Activated CD4-positive, alpha-beta T cell treated with anti-CD3 and anti-CD28 coated beads, Interleukin-2, amount 10 ng/mL, durations not matched to agents 24 days and 14 days (primary cell): ENCODE measurements at regions not wholly inside any gene's neighbourhood (a gene's known extent, or its start where the extent isn't known, plus 50 kb on each side); places are given as distances from the start of the nearest gene placed in this dataset.

ENCODE experiments used
- DNase-seq: peaks from one replicate; pipeline ENCODE4 v3.0.0; 2022
- H3K27ac Mint-ChIP-seq: one replicate; pipeline ENCODE4 v1.8.0; 2022; ENCODE audit warnings: mild to moderate bottlenecking, mixed read lengths
- H3K27me3 Mint-ChIP-seq: one replicate; pipeline ENCODE4 v1.8.0; 2022; ENCODE audit warnings: mixed read lengths
- H3K36me3 Mint-ChIP-seq: one replicate; pipeline ENCODE4 v1.8.0; 2022; ENCODE audit warnings: low read depth, mild to moderate bottlenecking, mixed read lengths
- H3K4me1 Mint-ChIP-seq: one replicate; pipeline ENCODE4 v1.8.0; 2021; ENCODE audit warnings: mixed read lengths
- H3K4me3 Mint-ChIP-seq: one replicate; pipeline ENCODE4 v1.8.0; 2022; ENCODE audit warnings: mild to moderate bottlenecking, moderate library complexity, mixed read lengths
- H3K9me3 Mint-ChIP-seq: one replicate; pipeline ENCODE4 v1.8.0; 2021; ENCODE audit warnings: mixed read lengths
- intact Hi-C: fragments of 100-400 bp; cut with micrococcal nuclease; formaldehyde crosslinking; loops from one replicate; pipeline ENCODE4 v1.15.1; 2023

GRCh38 chr15:70152070-70152480, 54.4 kb upstream of the TLE3 start:
- no peaks in the 10 kb centered on the region for H3K36me3 Mint-ChIP-seq
- DNase-seq = no peak
- H3K4me3 Mint-ChIP-seq = no peak overlapping the region
- peaks cover 36% of the 10 kb centered on the region for H3K27me3 Mint-ChIP-seq
- intact Hi-C loops = no loop called here
- H3K4me1 Mint-ChIP-seq = peaks cover 1% of the 10 kb centered on the region
- no peak overlapping the region for H3K27ac Mint-ChIP-seq
- H3K9me3 Mint-ChIP-seq = no peaks in the 10 kb centered on the region

GRCh38 chr15:70151462-70151861, 53.7 kb upstream of the TLE3 start:
- Mint-ChIP-seq H3K36me3 (no peaks in the 10 kb centered on the region), H3K27ac (no peak overlapping the region), H3K4me1 (peaks cover 1% of the 10 kb centered on the region), H3K27me3 (peaks cover 42% of the 10 kb centered on the region), H3K4me3 (no peak overlapping the region), H3K9me3 (no peaks in the 10 kb centered on the region)
- no peak for DNase-seq
- intact Hi-C loops = no loop called here

- no peak for DNase-seq
- Mint-ChIP-seq H3K9me3 (no peaks in the 10 kb centered on the region), H3K36me3 (no peaks in the 10 kb centered on the region), H3K4me1 (peaks cover 1% of the 10 kb centered on the region), H3K27ac (no peak overlapping the region), H3K27me3 (peaks cover 46% of the 10 kb centered on the region), H3K4me3 (no peak overlapping the region)
- intact Hi-C loops = no loop called here
These were observed 53.3 kb upstream of the TLE3 start for GRCh38 chr15:70151003-70151402.

GRCh38 chr15:70150405-70150747, 52.7 kb upstream of the TLE3 start:
- peaks cover 1% of the 10 kb centered on the region for H3K4me1 Mint-ChIP-seq
- no peaks in the 10 kb centered on the region for H3K36me3 Mint-ChIP-seq
- H3K9me3 Mint-ChIP-seq = no peaks in the 10 kb centered on the region
- peaks cover 47% of the 10 kb centered on the region for H3K27me3 Mint-ChIP-seq
- no peak overlapping the region for H3K4me3 Mint-ChIP-seq
- intact Hi-C loops = no loop called here
- DNase-seq = no peak
- H3K27ac Mint-ChIP-seq = no peak overlapping the region

GRCh38 chr15:70149667-70150404, 52.1 kb upstream of the TLE3 start:
- H3K4me3 Mint-ChIP-seq = no peak overlapping the region
- H3K27me3 Mint-ChIP-seq = peaks cover 43% of the 10 kb centered on the region
- no peaks in the 10 kb centered on the region for H3K36me3 Mint-ChIP-seq
- H3K4me1 Mint-ChIP-seq = peaks cover 1% of the 10 kb centered on the region
- DNase-seq = no peak
- no peaks in the 10 kb centered on the region for H3K9me3 Mint-ChIP-seq
- no peak overlapping the region for H3K27ac Mint-ChIP-seq
- intact Hi-C loops = no loop called here

GRCh38 chr15:70147778-70148177, 50.1 kb upstream of the TLE3 start:
- Mint-ChIP-seq H3K36me3 (no peaks in the 10 kb centered on the region), H3K9me3 (no peaks in the 10 kb centered on the region), H3K27me3 (peaks cover 54% of the 10 kb centered on the region), H3K4me3 (no peak overlapping the region), H3K27ac (no peak overlapping the region), H3K4me1 (peaks cover 1% of the 10 kb centered on the region)
- no peak for DNase-seq
- intact Hi-C loops = no loop called here
